K562 (cell line): ENCODE measurements at regions not wholly inside any gene's neighbourhood (a gene's known extent, or its start where the extent isn't known, plus 50 kb on each side); places are given as distances from the start of the nearest gene placed in this dataset.

Source experiments
- ATAC-seq: fragments of 200-7000 bp; cut with Tn5 transposase; 3 replicates; pipeline ENCODE4 v1.9.1; 2020; ENCODE audit warnings: moderate library complexity
- BruUV-seq: library from RNA; stranded (reverse); fragments of 400-500 nt; replicated peaks from 2 replicates; lab custom pipeline; 2021; lab: Mats Ljungman, UMichigan
- CTCF ChIA-PET: fragments of 300-600 bp; formaldehyde crosslinking; extraction: SDS; loops from one replicate; lab custom pipeline; 2021; ENCODE audit warnings: low intra/inter-chr PET ratio; lab: Yijun Ruan, JAX
- POLR2A ChIA-PET: fragments of 300-600, 350-650 bp; sonication (Branson Sonifier 250); formaldehyde crosslinking; extraction: SDS; loops from one replicate; lab custom pipeline; 2021; ENCODE audit warnings: antibody characterized with exemption, inconsistent platforms; lab: Yijun Ruan, JAX
- DNase-seq, 4 experiments: peaks; one replicate each; pipeline versions ENCODE4 v3.0.0 to v3.0.0-alpha.2; 2011 to 2018; ENCODE audit warnings: low spot score in 3 of 4, mixed read lengths in 3 of 4; ENCODE audit errors: extremely low read depth in 1 of 4
- FAIRE-seq: peaks from 2 replicates; lab custom pipeline; 2011; peaks lifted over from hg19 to GRCh38; lab: Jason Lieb, UNC
- H2AFZ ChIP-seq: 2 replicates; pipeline ENCODE4 v1.6.0; 2011; ENCODE audit warnings: low read depth, low read length, control low read depth, inconsistent platforms
- H3K27ac ChIP-seq: fragments of 200-600 bp; 3 replicates; pipeline ENCODE4 v1.8.0; 2011; ENCODE audit warnings: low read depth, mild to moderate bottlenecking, control low read depth, inconsistent platforms, low read length, moderate library complexity, mixed read lengths; ENCODE audit errors: extremely low read depth
- H3K27me3 ChIP-seq, 2 experiments: fragments of 300-600 bp in 1 of 2; 2 replicates in 1 of 2; 3 replicates in 1 of 2; pipeline versions ENCODE4 v1.6.0 to v1.8.0; 2011; ENCODE audit warnings: inconsistent platforms in 2 of 2, low read length in 2 of 2, mild to moderate bottlenecking in 1 of 2, mixed read lengths in 1 of 2, moderate library complexity in 1 of 2; ENCODE audit not compliant: control insufficient read depth in 2 of 2, insufficient read depth in 2 of 2
- H3K36me3 ChIP-seq: fragments of 300-600 bp; 3 replicates; pipeline ENCODE4 v1.8.0; 2011; ENCODE audit warnings: mild to moderate bottlenecking, low read length, inconsistent platforms; ENCODE audit not compliant: control insufficient read depth, insufficient read depth
- H3K4me1 ChIP-seq, 2 experiments: fragments of 200-600 bp in 1 of 2; replicated peaks in 1 of 2; 2 replicates in 1 of 2; 3 replicates in 1 of 2; pipeline versions ENCODE4 v1.5.1 to v1.8.0; 2011; ENCODE audit warnings: inconsistent platforms in 2 of 2, low read length in 2 of 2, mild to moderate bottlenecking in 1 of 2, mixed read lengths in 1 of 2, moderate library complexity in 1 of 2; ENCODE audit not compliant: control insufficient read depth in 2 of 2, insufficient read depth in 2 of 2
- H3K4me2 ChIP-seq: 2 replicates; pipeline ENCODE4 v1.6.1; 2011; ENCODE audit warnings: low read length, control low read depth, inconsistent platforms, mixed read lengths; ENCODE audit not compliant: insufficient read depth
- H3K4me3 ChIP-seq: fragments of 200-600 bp; sonication (generic), shearing (Covaris generic); 2 replicates; pipeline ENCODE4 v1.5.1; 2016; ENCODE audit warnings: control low read depth, inconsistent platforms
- H3K79me2 ChIP-seq: fragments of 200-600 bp; 3 replicates; pipeline ENCODE4 v1.8.0; 2011; ENCODE audit warnings: low read length, inconsistent platforms; ENCODE audit not compliant: control insufficient read depth, insufficient read depth
- H3K9ac ChIP-seq, 2 experiments: 2 replicates each; pipeline versions ENCODE4 v1.6.0 to v1.6.1; 2011; ENCODE audit warnings: low read depth in 2 of 2, low read length in 2 of 2, control low read depth in 1 of 2, inconsistent platforms in 1 of 2, mild to moderate bottlenecking in 1 of 2, mixed read lengths in 1 of 2; ENCODE audit not compliant: insufficient read depth in 1 of 2
- H3K9me1 ChIP-seq: one replicate; pipeline ENCODE4 v1.6.0; 2011; ENCODE audit warnings: inconsistent platforms, mild to moderate bottlenecking, low read length, moderate library complexity; ENCODE audit not compliant: control insufficient read depth, insufficient read depth
- H3K9me3 ChIP-seq: replicated peaks from 2 replicates; pipeline ENCODE4 v1.5.1; 2011; ENCODE audit warnings: low read depth, low read length, inconsistent platforms; ENCODE audit not compliant: control insufficient read depth, insufficient read depth
- H4K20me1 ChIP-seq: replicated peaks from 2 replicates; pipeline ENCODE4 v1.6.1; 2011; ENCODE audit warnings: low read length, inconsistent platforms, mixed read lengths; ENCODE audit not compliant: control insufficient read depth, insufficient read depth
- MYNN ChIP-seq, 2 experiments: sonication (generic); formaldehyde crosslinking in 1 of 2; IDR thresholded peaks; 2 replicates each; pipeline versions ENCODE4 v1.5.0 to v1.6.1; 2016 to 2020; ENCODE audit warnings: antibody characterized with exemption in 1 of 2, missing genetic modification reagents in 1 of 2
- POLR2AphosphoS5 ChIP-seq: IDR thresholded peaks from 2 replicates; pipeline ENCODE4 v1.6.1; 2011; ENCODE audit warnings: mild to moderate bottlenecking, low read depth, low read length, moderate library complexity; ENCODE audit not compliant: control insufficient read depth, insufficient read depth
- ZFP30 ChIP-seq: fragments of 250-450 bp; sonication (Bioruptor Pico); IDR thresholded peaks from 2 replicates; pipeline ENCODE4 v1.8.0; 2022; ENCODE audit warnings: moderate library complexity, mild to moderate bottlenecking, inconsistent platforms, borderline replicate concordance
- in situ Hi-C: fragments of 300-500 bp; cut with MboI; formaldehyde crosslinking; loops from 4 replicates; pipeline ENCODE4 v1.15.0; 2018; ENCODE audit warnings: inconsistent platforms, mixed read lengths
- intact Hi-C: fragments of 100-400 bp; cut with micrococcal nuclease; formaldehyde crosslinking; loops from 2 replicates; pipeline ENCODE4 v1.14.2; 2022
- TF ChIP-seq, protein P1 (sequence below): fragments of 450-650 bp; IDR thresholded peaks from 2 replicates; pipeline ENCODE4 v1.7.0; 2016; ENCODE audit warnings: borderline replicate concordance

DNA sequence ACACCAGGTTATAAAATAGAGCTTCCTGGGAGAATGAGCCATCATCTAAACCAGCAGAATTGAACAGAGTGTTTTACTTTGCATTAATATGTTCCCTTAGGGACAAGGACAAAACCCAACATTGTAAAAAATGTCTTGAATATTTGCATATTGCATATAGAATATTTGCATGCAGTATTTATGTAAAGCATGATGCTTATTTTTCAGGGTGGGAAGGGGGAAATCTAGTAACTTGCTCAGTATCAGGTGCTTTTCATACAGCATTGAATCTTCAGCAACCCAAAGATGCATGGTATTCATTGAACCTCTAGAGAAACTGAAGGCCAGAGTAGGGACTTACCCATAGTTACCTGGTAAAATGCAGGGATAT, 409.2 kb upstream of the ZMIZ1 start:
- Histone ChIP-seq H3K27me3 (peaks cover 2 to 11% of the 10 kb centered on the region in 2 experiments; a peak in 3 of 5 replicates), H3K9me3 (0 out of 2 replicates have a peak, but pooled peaks cover 1% of the 10 kb centered on the region), H3K9me1 (no peaks in the 10 kb centered on the region), H3K4me1 (peaks cover 0 to 5% of the 10 kb centered on the region in 2 experiments; a peak in 1 of 5 replicates), H3K4me3 (no peak overlapping the region), H3K79me2 (no peaks in the 10 kb centered on the region), H4K20me1 (no peaks in the 10 kb centered on the region), H2AFZ (no peak overlapping the region), H3K9ac (no peak overlapping the region), H3K36me3 (no peaks in the 10 kb centered on the region), H3K4me2 (no peak overlapping the region), H3K27ac (no peak overlapping the region)
- POLR2A ChIA-PET: no interaction called here
- TF ChIP-seq ZFP30 (no peak), MYNN (IDR thresholded peaks at IDR 0.05) (no peak), MYNN (CRISPR knock-in tag; IDR thresholded peaks at IDR 0.05) (no peak), POLR2AphosphoS5 (no peak)
- TF ChIP-seq, protein P1, sequence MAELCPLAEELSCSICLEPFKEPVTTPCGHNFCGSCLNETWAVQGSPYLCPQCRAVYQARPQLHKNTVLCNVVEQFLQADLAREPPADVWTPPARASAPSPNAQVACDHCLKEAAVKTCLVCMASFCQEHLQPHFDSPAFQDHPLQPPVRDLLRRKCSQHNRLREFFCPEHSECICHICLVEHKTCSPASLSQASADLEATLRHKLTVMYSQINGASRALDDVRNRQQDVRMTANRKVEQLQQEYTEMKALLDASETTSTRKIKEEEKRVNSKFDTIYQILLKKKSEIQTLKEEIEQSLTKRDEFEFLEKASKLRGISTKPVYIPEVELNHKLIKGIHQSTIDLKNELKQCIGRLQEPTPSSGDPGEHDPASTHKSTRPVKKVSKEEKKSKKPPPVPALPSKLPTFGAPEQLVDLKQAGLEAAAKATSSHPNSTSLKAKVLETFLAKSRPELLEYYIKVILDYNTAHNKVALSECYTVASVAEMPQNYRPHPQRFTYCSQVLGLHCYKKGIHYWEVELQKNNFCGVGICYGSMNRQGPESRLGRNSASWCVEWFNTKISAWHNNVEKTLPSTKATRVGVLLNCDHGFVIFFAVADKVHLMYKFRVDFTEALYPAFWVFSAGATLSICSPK: no peak
- no peak for ATAC-seq
- DNase-seq: no peak
- FAIRE-seq: no peak
- CTCF ChIA-PET: no interaction called here
- in situ Hi-C loops (no loop called here), intact Hi-C loops (loop anchor here (5.0 to 10.0 kb wide), 4 partner anchors 232 to 612 kb away; no protein-coding TSS in a partner anchor)
- BruUV-seq: no TSS peak
